ENCODE measurements at regions not wholly inside any gene's neighbourhood (a gene's known extent, or its start where the extent isn't known, plus 50 kb on each side); places are given as distances from the start of the nearest gene placed in this dataset.

DNA sequence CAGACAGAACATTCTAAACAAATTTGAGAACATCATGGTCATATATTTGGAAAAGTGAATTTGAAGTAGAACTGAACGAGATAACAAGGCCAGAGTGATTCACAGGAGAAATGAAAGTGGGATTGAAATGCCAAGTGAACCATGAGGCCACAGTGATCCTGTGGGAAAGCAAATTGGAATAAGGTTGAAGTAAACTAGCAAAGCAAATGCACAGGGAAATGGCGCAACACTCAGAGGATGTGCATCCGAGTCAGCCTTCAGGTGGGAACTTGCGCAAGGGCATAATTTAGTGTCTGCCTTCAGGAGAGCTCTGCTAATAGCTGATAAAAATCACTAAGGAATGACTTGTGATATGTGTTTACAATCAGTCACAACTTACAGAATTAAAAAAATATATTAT lies 696.6 kb downstream of the LIG4 start:
- Histone ChIP-seq H3K4me3 (ENCODE audit: low read depth in 2 of 2, low read length in 1 of 2) (no peak overlapping the region), H3K36me3 (replicated peaks in 1 of 2; ENCODE audit: control insufficient read depth in 1 of 2, insufficient read depth in 2 of 2, low read length in 1 of 2) (no peaks in the 10 kb centered on the region), H3K9me3 (no peaks in the 10 kb centered on the region), H3K4me1 (ENCODE audit: control insufficient read depth in 1 of 2, insufficient read depth in 2 of 2, low read depth in 1 of 2, low read length in 1 of 2) (no peaks in the 10 kb centered on the region), H4K20me1 (ENCODE audit: insufficient read depth) (peaks cover 10% of the 10 kb centered on the region), H3K9ac (no peak overlapping the region), H3K27me3 (ENCODE audit: insufficient read depth) (no peaks in the 10 kb centered on the region), H3K9me2 (no peaks in the 10 kb centered on the region), H2AFZ (ENCODE audit: low read depth) (no peak overlapping the region), H3F3A (replicated peaks; ENCODE audit: insufficient read depth) (no peaks in the 10 kb centered on the region), H3K79me2 (ENCODE audit: insufficient read depth) (peaks cover 5% of the 10 kb centered on the region; the same call in 1 of the 2 replicates), H3K4me2 (no peak overlapping the region), H3K27ac (ENCODE audit: low read depth in 2 of 2, low read length in 1 of 2) (no peak overlapping the region)
- no peak for DNase-seq
- ChIA-PET CTCF (interaction anchor here (1.0 to 1.7 kb wide), 3 partner anchors 10 to 75 kb away, joined by 3 read pairs; no protein-coding TSS in a partner anchor), POLR2A (no interaction called here)
- TF ChIP-seq TAF1 (IDR thresholded peaks at IDR 0.05; ENCODE audit: borderline replicate concordance, low read depth, low read length) (no peak), EP300 (IDR thresholded peaks at IDR 0.05; ENCODE audit: borderline replicate concordance in 1 of 2, low read depth in 1 of 2, low read length in 1 of 2) (no peak), RFX5 (IDR thresholded peaks at IDR 0.05; ENCODE audit: low read length) (no peak), JUND (IDR thresholded peaks at IDR 0.05) (no peak), MEF2A (IDR thresholded peaks at IDR 0.05; ENCODE audit: borderline replicate concordance, low read depth) (no peak), GATA2 (CRISPR knock-in tag; IDR thresholded peaks at IDR 0.05) (no peak), RCOR1 (IDR thresholded peaks at IDR 0.05; ENCODE audit: low read length) (no peak), YY1 (IDR thresholded peaks at IDR 0.05; ENCODE audit: low read depth) (no peak), RXRA (IDR thresholded peaks at IDR 0.05; ENCODE audit: borderline replicate concordance, low read depth) (no peak), FOSL2 (IDR thresholded peaks at IDR 0.05; ENCODE audit: borderline replicate concordance, low read depth) (no peak)
- TF ChIP-seq, protein P1, sequence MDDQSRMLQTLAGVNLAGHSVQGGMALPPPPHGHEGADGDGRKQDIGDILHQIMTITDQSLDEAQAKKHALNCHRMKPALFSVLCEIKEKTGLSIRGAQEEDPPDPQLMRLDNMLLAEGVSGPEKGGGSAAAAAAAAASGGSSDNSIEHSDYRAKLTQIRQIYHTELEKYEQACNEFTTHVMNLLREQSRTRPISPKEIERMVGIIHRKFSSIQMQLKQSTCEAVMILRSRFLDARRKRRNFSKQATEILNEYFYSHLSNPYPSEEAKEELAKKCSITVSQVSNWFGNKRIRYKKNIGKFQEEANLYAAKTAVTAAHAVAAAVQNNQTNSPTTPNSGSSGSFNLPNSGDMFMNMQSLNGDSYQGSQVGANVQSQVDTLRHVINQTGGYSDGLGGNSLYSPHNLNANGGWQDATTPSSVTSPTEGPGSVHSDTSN (IDR thresholded peaks at IDR 0.05): no peak
- WGBS (ENCODE audit: low lambda C conversion rate): 90% methylated on average over 4 of the region's 4 CpGs

DNA sequence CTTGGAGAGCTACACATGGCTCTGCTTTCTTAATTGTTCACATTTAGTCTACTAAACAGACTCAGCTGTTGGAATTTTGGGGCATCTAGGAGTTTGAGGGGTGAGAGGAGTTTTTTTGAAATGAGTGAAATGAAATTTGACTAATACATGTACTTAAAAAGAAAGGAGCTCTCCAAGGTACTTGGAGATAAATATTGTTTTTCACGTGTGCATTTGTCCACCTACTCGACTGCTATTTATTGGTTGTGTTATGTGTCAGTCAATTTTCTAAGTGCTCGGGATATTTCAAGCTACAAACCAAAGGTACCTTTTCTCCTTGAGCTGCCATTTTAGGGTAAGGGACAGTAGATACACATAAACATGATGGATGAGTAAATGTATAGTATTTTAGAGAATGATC lies 697.0 kb downstream of the LIG4 start:
- Histone ChIP-seq H3K4me2 (no peak overlapping the region), H3K9ac (no peak overlapping the region), H3K27ac (ENCODE audit: low read depth in 2 of 2, low read length in 1 of 2) (no peak overlapping the region), H4K20me1 (ENCODE audit: insufficient read depth) (peaks cover 10% of the 10 kb centered on the region), H3K4me1 (ENCODE audit: control insufficient read depth in 1 of 2, insufficient read depth in 2 of 2, low read depth in 1 of 2, low read length in 1 of 2) (no peaks in the 10 kb centered on the region), H3K27me3 (ENCODE audit: insufficient read depth) (no peaks in the 10 kb centered on the region), H3F3A (replicated peaks; ENCODE audit: insufficient read depth) (no peaks in the 10 kb centered on the region), H3K4me3 (ENCODE audit: low read depth in 2 of 2, low read length in 1 of 2) (no peak overlapping the region), H3K79me2 (ENCODE audit: insufficient read depth) (peaks cover 5% of the 10 kb centered on the region; the same call in 1 of the 2 replicates), H3K9me3 (no peaks in the 10 kb centered on the region), H3K9me2 (no peaks in the 10 kb centered on the region), H2AFZ (ENCODE audit: low read depth) (no peak overlapping the region), H3K36me3 (replicated peaks in 1 of 2; ENCODE audit: control insufficient read depth in 1 of 2, insufficient read depth in 2 of 2, low read length in 1 of 2) (no peaks in the 10 kb centered on the region)
- TF ChIP-seq, protein P2, sequence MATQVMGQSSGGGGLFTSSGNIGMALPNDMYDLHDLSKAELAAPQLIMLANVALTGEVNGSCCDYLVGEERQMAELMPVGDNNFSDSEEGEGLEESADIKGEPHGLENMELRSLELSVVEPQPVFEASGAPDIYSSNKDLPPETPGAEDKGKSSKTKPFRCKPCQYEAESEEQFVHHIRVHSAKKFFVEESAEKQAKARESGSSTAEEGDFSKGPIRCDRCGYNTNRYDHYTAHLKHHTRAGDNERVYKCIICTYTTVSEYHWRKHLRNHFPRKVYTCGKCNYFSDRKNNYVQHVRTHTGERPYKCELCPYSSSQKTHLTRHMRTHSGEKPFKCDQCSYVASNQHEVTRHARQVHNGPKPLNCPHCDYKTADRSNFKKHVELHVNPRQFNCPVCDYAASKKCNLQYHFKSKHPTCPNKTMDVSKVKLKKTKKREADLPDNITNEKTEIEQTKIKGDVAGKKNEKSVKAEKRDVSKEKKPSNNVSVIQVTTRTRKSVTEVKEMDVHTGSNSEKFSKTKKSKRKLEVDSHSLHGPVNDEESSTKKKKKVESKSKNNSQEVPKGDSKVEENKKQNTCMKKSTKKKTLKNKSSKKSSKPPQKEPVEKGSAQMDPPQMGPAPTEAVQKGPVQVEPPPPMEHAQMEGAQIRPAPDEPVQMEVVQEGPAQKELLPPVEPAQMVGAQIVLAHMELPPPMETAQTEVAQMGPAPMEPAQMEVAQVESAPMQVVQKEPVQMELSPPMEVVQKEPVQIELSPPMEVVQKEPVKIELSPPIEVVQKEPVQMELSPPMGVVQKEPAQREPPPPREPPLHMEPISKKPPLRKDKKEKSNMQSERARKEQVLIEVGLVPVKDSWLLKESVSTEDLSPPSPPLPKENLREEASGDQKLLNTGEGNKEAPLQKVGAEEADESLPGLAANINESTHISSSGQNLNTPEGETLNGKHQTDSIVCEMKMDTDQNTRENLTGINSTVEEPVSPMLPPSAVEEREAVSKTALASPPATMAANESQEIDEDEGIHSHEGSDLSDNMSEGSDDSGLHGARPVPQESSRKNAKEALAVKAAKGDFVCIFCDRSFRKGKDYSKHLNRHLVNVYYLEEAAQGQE (IDR thresholded peaks at IDR 0.05; ENCODE audit: low read depth, low read length): peak; percentile 89
- TF ChIP-seq, protein P3, sequence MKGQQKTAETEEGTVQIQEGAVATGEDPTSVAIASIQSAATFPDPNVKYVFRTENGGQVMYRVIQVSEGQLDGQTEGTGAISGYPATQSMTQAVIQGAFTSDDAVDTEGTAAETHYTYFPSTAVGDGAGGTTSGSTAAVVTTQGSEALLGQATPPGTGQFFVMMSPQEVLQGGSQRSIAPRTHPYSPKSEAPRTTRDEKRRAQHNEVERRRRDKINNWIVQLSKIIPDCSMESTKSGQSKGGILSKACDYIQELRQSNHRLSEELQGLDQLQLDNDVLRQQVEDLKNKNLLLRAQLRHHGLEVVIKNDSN (IDR thresholded peaks at IDR 0.05; ENCODE audit: borderline replicate concordance, low read depth): no peak
- WGBS (ENCODE audit: low lambda C conversion rate): 78% methylated on average over 3 of the region's 3 CpGs
- CTCF ChIA-PET: interaction anchor here (1.0 to 1.4 kb wide), 2 partner anchors 30 to 75 kb away, joined by 3 read pairs; no protein-coding TSS in a partner anchor
- no peak for DNase-seq
- POLR2A ChIA-PET: no interaction called here
